HG03175 (cell line): ENCODE measurements at regions not wholly inside any gene's neighbourhood (a gene's known extent, or its start where the extent isn't known, plus 50 kb on each side); places are given as distances from the start of the nearest gene placed in this dataset.

Source experiments
- ATAC-seq: cut with Tn5 transposase; IDR thresholded peaks from one replicate; pipeline ENCODE4 v1.9.1; 2021; ENCODE audit warnings: mild to moderate bottlenecking, moderate library complexity; ENCODE audit not compliant: unreplicated experiment

- ATAC-seq = no peak
Measured at GRCh38 chrX:113539599-113540356, 699.1 kb upstream of the AMOT start.

- no peak for ATAC-seq
Measured at GRCh38 chrX:113529426-113530013, 688.9 kb upstream of the AMOT start.

GRCh38 chrX:113522814-113523213, 682.2 kb upstream of the AMOT start:
- peak; percentile 100 for ATAC-seq

- ATAC-seq = no peak
Measured at GRCh38 chrX:113514906-113515305, 674.3 kb upstream of the AMOT start.

- no peak for ATAC-seq
Measured at GRCh38 chrX:113512700-113513395, 672.2 kb upstream of the AMOT start.

GRCh38 chrX:113510586-113510985, 670.0 kb upstream of the AMOT start:
- ATAC-seq = no peak

- ATAC-seq = no peak
Measured at GRCh38 chrX:113492895-113493294, 652.3 kb upstream of the AMOT start.

GRCh38 chrX:113473418-113473817, 632.8 kb upstream of the AMOT start:
- ATAC-seq = peak; percentile 52

GRCh38 chrX:113473015-113473414, 632.4 kb upstream of the AMOT start:
- ATAC-seq = peak; percentile 68

- ATAC-seq = no peak
Measured at GRCh38 chrX:113470166-113470565, 629.5 kb upstream of the AMOT start.

GRCh38 chrX:113457719-113458118, 617.1 kb upstream of the AMOT start:
- ATAC-seq = no peak

GRCh38 chrX:113455582-113455981, 615.0 kb upstream of the AMOT start:
- ATAC-seq = no peak

- ATAC-seq = no peak
Measured at GRCh38 chrX:113429011-113429410, 588.4 kb upstream of the AMOT start.

GRCh38 chrX:113422323-113422722, 581.7 kb upstream of the AMOT start:
- ATAC-seq = no peak

- ATAC-seq = no peak
Measured at GRCh38 chrX:113421432-113421831, 580.8 kb upstream of the AMOT start.

- ATAC-seq = no peak
Measured at GRCh38 chrX:113412106-113412505, 571.5 kb upstream of the AMOT start.

GRCh38 chrX:113408843-113409242, 568.2 kb upstream of the AMOT start:
- no peak for ATAC-seq

GRCh38 chrX:113400193-113400704, 559.6 kb upstream of the AMOT start:
- ATAC-seq = no peak

GRCh38 chrX:113399506-113400192, 559.0 kb upstream of the AMOT start:
- no peak for ATAC-seq

GRCh38 chrX:113392355-113392754, 551.7 kb upstream of the AMOT start:
- no peak for ATAC-seq

- ATAC-seq = no peak
Measured at GRCh38 chrX:113391875-113392274, 551.2 kb upstream of the AMOT start.
